Left hindlimb (tissue), 1 donor: ENCODE measurements at regions not wholly inside any gene's neighbourhood (a gene's known extent, or its start where the extent isn't known, plus 50 kb on each side); places are given as distances from the start of the nearest gene placed in this dataset.
"Not testable (repeated sequence)": the region's sequence is repeated elsewhere in the genome, so short reads cannot be mapped to it uniquely, and the experiment has no call there.

Experiments
- DNase-seq: peaks from one replicate; pipeline ENCODE4 v3.0.0-alpha.2; 2018

GRCh38 chrX:786441-786881, 155.9 kb downstream of the SHOX start:
- no peak for DNase-seq

- DNase-seq: no peak
Observed at GRCh38 chrX:784829-785228, 154.2 kb downstream of the SHOX start.

GRCh38 chrX:781224-782204, 150.9 kb downstream of the SHOX start:
- no peak for DNase-seq

- no peak for DNase-seq
Observed at GRCh38 chrX:776529-777230, 146.1 kb downstream of the SHOX start.

GRCh38 chrX:776061-776460, 145.5 kb downstream of the SHOX start:
- DNase-seq: no peak

- DNase-seq: no peak
Observed at GRCh38 chrX:774536-774935, 143.9 kb downstream of the SHOX start.

GRCh38 chrX:773292-774025, 142.9 kb downstream of the SHOX start:
- DNase-seq: no peak

GRCh38 chrX:771536-771935, 140.9 kb downstream of the SHOX start:
- no peak for DNase-seq

- DNase-seq: no peak
Observed at GRCh38 chrX:769796-770195, 139.2 kb downstream of the SHOX start.

- no peak for DNase-seq
Observed at GRCh38 chrX:768596-768995, 138.0 kb downstream of the SHOX start.

- DNase-seq: no peak
Observed at GRCh38 chrX:758917-759316, 128.3 kb downstream of the SHOX start.

- no peak for DNase-seq
Observed at GRCh38 chrX:750812-751211, 120.2 kb downstream of the SHOX start.

- no peak for DNase-seq
Observed at GRCh38 chrX:750263-750662, 119.7 kb downstream of the SHOX start.

GRCh38 chrX:747176-747575, 116.6 kb downstream of the SHOX start:
- no peak for DNase-seq

- DNase-seq: no peak
Observed at GRCh38 chrX:739611-740010, 109.0 kb downstream of the SHOX start.

GRCh38 chrX:737021-737420, 106.4 kb downstream of the SHOX start:
- not testable (repeated sequence) for DNase-seq

- no peak for DNase-seq
Observed at GRCh38 chrX:734362-734761, 103.8 kb downstream of the SHOX start.

- DNase-seq: no peak
Observed at GRCh38 chrX:733961-734360, 103.4 kb downstream of the SHOX start.

- no peak for DNase-seq
Observed at GRCh38 chrX:729583-730409, 99.2 kb downstream of the SHOX start.

GRCh38 chrX:729101-729500, 98.5 kb downstream of the SHOX start:
- DNase-seq: not testable (repeated sequence)

- not testable (repeated sequence) for DNase-seq
Observed at GRCh38 chrX:728639-729038, 98.0 kb downstream of the SHOX start.
